H1 (cell line): ENCODE measurements at regions not wholly inside any gene's neighbourhood (a gene's known extent, or its start where the extent isn't known, plus 50 kb on each side); places are given as distances from the start of the nearest gene placed in this dataset.
"Not testable (repeated sequence)": the region's sequence is repeated elsewhere in the genome, so short reads cannot be mapped to it uniquely, and the experiment has no call there.

Experiments used
- CTCF ChIA-PET: fragments of 300-600 bp; sonication (Branson Sonifier 250); formaldehyde crosslinking; loops from one replicate; lab custom pipeline; 2021; ENCODE audit not compliant: partially characterized antibody; lab: Charles Lee
- POLR2A ChIA-PET: fragments of 300-600 bp; sonication (Branson Sonifier 250); formaldehyde crosslinking; loops from one replicate; lab custom pipeline; 2021; ENCODE audit warnings: inconsistent platforms; ENCODE audit not compliant: partially characterized antibody; lab: Charles Lee
- DNase-seq, 2 experiments: peaks; one replicate each; pipeline versions ENCODE4 v3.0.0 to v3.0.0-alpha.2; 2010 to 2022; ENCODE audit warnings: low spot score in 2 of 2, low read depth in 1 of 2, mixed read lengths in 1 of 2
- FAIRE-seq: peaks from 2 replicates; lab custom pipeline; 2011; peaks lifted over from hg19 to GRCh38; lab: Jason Lieb, UNC
- H2AFZ ChIP-seq: 2 replicates; pipeline ENCODE4 v1.8.1; 2012; ENCODE audit warnings: low read length, inconsistent platforms
- H2AK5ac ChIP-seq: 2 replicates; pipeline ENCODE4 v1.6.1; 2013; ENCODE audit warnings: low read depth, low read length
- H2BK120ac ChIP-seq: replicated peaks from 2 replicates; pipeline ENCODE3; 2013; ENCODE audit warnings: low read depth, low read length, inconsistent platforms
- H2BK12ac ChIP-seq: 2 replicates; pipeline ENCODE4 v1.6.1; 2013; ENCODE audit warnings: low read depth, low read length
- H2BK15ac ChIP-seq: 2 replicates; pipeline ENCODE4 v1.6.1; 2013; ENCODE audit warnings: low read length
- H2BK20ac ChIP-seq: 2 replicates; pipeline ENCODE4 v1.6.1; 2013; ENCODE audit warnings: low read length
- H2BK5ac ChIP-seq: 2 replicates; pipeline ENCODE4 v1.6.1; 2013; ENCODE audit warnings: low read depth, low read length
- H3K14ac ChIP-seq: 2 replicates; pipeline ENCODE4 v1.6.1; 2013; ENCODE audit warnings: inconsistent platforms; ENCODE audit not compliant: insufficient read length
- H3K18ac ChIP-seq: 2 replicates; pipeline ENCODE4 v1.6.1; 2013; ENCODE audit warnings: low read length; ENCODE audit errors: extremely low read depth
- H3K23ac ChIP-seq: 2 replicates; pipeline ENCODE4 v1.6.1; 2013; ENCODE audit warnings: inconsistent platforms; ENCODE audit not compliant: insufficient read length
- H3K23me2 ChIP-seq: 2 replicates; pipeline ENCODE4 v1.6.1; 2013; ENCODE audit warnings: low read depth, low read length
- H3K27ac ChIP-seq: 2 replicates; pipeline ENCODE4 v1.6.1; 2011; ENCODE audit warnings: low read depth, low read length, inconsistent platforms
- H3K27me3 ChIP-seq, 4 experiments: replicated peaks in 1 of 4; 1 replicate in 1 of 4; 2 replicates in 3 of 4; pipeline versions ENCODE4 v1.6.1 to v1.8.1; 2011 to 2013; ENCODE audit warnings: low read length in 3 of 4, mild to moderate bottlenecking in 3 of 4, inconsistent platforms in 2 of 4, mixed read lengths in 2 of 4, moderate library complexity in 1 of 4; ENCODE audit not compliant: control insufficient read depth in 3 of 4, insufficient read depth in 3 of 4; ENCODE audit errors: extremely low read depth in 1 of 4
- H3K36me3 ChIP-seq, 4 experiments: 2 replicates each; pipeline versions ENCODE4 v1.6.1 to v1.8.1; 2011 to 2013; ENCODE audit warnings: mild to moderate bottlenecking in 4 of 4, low read length in 3 of 4, moderate library complexity in 2 of 4, control low read depth in 1 of 4, inconsistent platforms in 1 of 4; ENCODE audit not compliant: insufficient read depth in 4 of 4, control insufficient read depth in 2 of 4
- H3K4ac ChIP-seq: replicated peaks from 2 replicates; pipeline ENCODE3; 2013; ENCODE audit warnings: low read length, low read depth, mixed read lengths, inconsistent platforms; ENCODE audit not compliant: insufficient read length
- H3K4me1 ChIP-seq, 4 experiments: replicated peaks in 1 of 4; 1 replicate in 1 of 4; 2 replicates in 3 of 4; pipeline versions ENCODE4 v1.6.1 to v1.8.1; 2011 to 2013; ENCODE audit warnings: low read length in 3 of 4, inconsistent platforms in 2 of 4, mixed read lengths in 1 of 4; ENCODE audit not compliant: insufficient read depth in 4 of 4, control insufficient read depth in 3 of 4
- H3K4me2 ChIP-seq, 2 experiments: 2 replicates each; pipeline versions ENCODE4 v1.6.1 to v1.8.1; 2011 to 2013; ENCODE audit warnings: low read depth in 2 of 2, low read length in 2 of 2, control low read depth in 1 of 2, inconsistent platforms in 1 of 2, mild to moderate bottlenecking in 1 of 2; ENCODE audit not compliant: insufficient read depth in 1 of 2
- H3K4me3 ChIP-seq, 4 experiments: fragments of 200-600, 300-600 bp in 1 of 4; sonication (generic), shearing (Covaris generic), sonication (Bioruptor Twin) in 1 of 4; 2 replicates each; pipeline versions ENCODE4 v1.5.1 to v1.8.1; 2011 to 2016; ENCODE audit warnings: low read length in 4 of 4, low read depth in 3 of 4, control low read depth in 2 of 4, inconsistent platforms in 2 of 4, mild to moderate bottlenecking in 2 of 4, mixed read lengths in 1 of 4, moderate library complexity in 1 of 4; ENCODE audit not compliant: insufficient read depth in 2 of 4; ENCODE audit errors: extremely low read depth in 1 of 4
- H3K56ac ChIP-seq: replicated peaks from 2 replicates; pipeline ENCODE3; 2013; ENCODE audit warnings: low read depth, mild to moderate bottlenecking, mixed read lengths, low read length, inconsistent platforms; ENCODE audit not compliant: insufficient read length
- H3K79me1 ChIP-seq: 2 replicates; pipeline ENCODE4 v1.6.1; 2013; ENCODE audit warnings: low read depth, low read length, control low read depth
- H3K79me2 ChIP-seq, 2 experiments: 2 replicates each; pipeline versions ENCODE4 v1.6.1 to v1.8.1; 2012 to 2013; ENCODE audit warnings: low read length in 2 of 2, mild to moderate bottlenecking in 2 of 2, inconsistent platforms in 1 of 2; ENCODE audit not compliant: insufficient read depth in 2 of 2, control insufficient read depth in 1 of 2
- H3K9ac ChIP-seq, 4 experiments: replicated peaks in 1 of 4; 1 replicate in 1 of 4; 2 replicates in 3 of 4; pipeline versions ENCODE4 v1.6.1 to v1.8.1; 2011 to 2013; ENCODE audit warnings: low read depth in 3 of 4, low read length in 3 of 4, control low read depth in 2 of 4, mild to moderate bottlenecking in 2 of 4, moderate library complexity in 2 of 4, inconsistent platforms in 1 of 4; ENCODE audit errors: extremely low read depth in 1 of 4
- H3K9me3 ChIP-seq, 2 experiments: 2 replicates each; pipeline versions ENCODE4 v1.6.1 to v1.8.1; 2012 to 2013; ENCODE audit warnings: mild to moderate bottlenecking in 2 of 2, moderate library complexity in 2 of 2, control low read depth in 1 of 2, inconsistent platforms in 1 of 2, low read depth in 1 of 2, low read length in 1 of 2, mixed read lengths in 1 of 2; ENCODE audit not compliant: insufficient read depth in 2 of 2
- H4K20me1 ChIP-seq, 2 experiments: replicated peaks in 1 of 2; 2 replicates each; pipeline versions ENCODE3 to v1.8.1; 2011 to 2013; ENCODE audit warnings: inconsistent platforms in 2 of 2, low read length in 2 of 2, mild to moderate bottlenecking in 1 of 2; ENCODE audit not compliant: insufficient read depth in 2 of 2, control insufficient read depth in 1 of 2
- H4K5ac ChIP-seq: 2 replicates; pipeline ENCODE4 v1.6.1; 2013; ENCODE audit warnings: low read length, low read depth, mixed read lengths, inconsistent platforms; ENCODE audit not compliant: insufficient read length
- H4K8ac ChIP-seq: 2 replicates; pipeline ENCODE4 v1.8.0; 2013; ENCODE audit warnings: mild to moderate bottlenecking, moderate library complexity, low read length, inconsistent platforms; ENCODE audit not compliant: insufficient read depth; ENCODE audit errors: extremely low read depth
- H4K91ac ChIP-seq: replicated peaks from 2 replicates; pipeline ENCODE3; 2013; ENCODE audit warnings: low read length, mixed read lengths, inconsistent platforms; ENCODE audit not compliant: insufficient read length
- EGR1 ChIP-seq: IDR thresholded peaks from 2 replicates; pipeline ENCODE4 v1.6.1; 2011; ENCODE audit warnings: low read depth, low read length, borderline replicate concordance
- NRF1 ChIP-seq: IDR thresholded peaks from 2 replicates; pipeline ENCODE4 v1.6.1; 2011; ENCODE audit warnings: mild to moderate bottlenecking, low read depth, low read length, improper control_type of control experiment
- POLR2A ChIP-seq, 2 experiments: IDR thresholded peaks; 1 replicate in 1 of 2; 2 replicates in 1 of 2; pipeline ENCODE4 v1.6.1; 2011; ENCODE audit warnings: low read depth in 2 of 2, low read length in 2 of 2, mild to moderate bottlenecking in 2 of 2; ENCODE audit errors: control extremely low read depth in 1 of 2
- YY1 ChIP-seq: IDR thresholded peaks from 2 replicates; pipeline ENCODE4 v1.6.1; 2011; ENCODE audit warnings: low read depth, mild to moderate bottlenecking, low read length
- WGBS, 2 experiments: shearing (Covaris generic) in 1 of 2; methylation state at CpG; one replicate each; pipeline versions ENCODE4 v1.1.6 to v1.1.7; 2013 to 2015; ENCODE audit warnings: low lambda C conversion rate in 2 of 2, mixed read lengths in 2 of 2, inconsistent platforms in 1 of 2, low coverage in 1 of 2, missing lambda C conversion rate in 1 of 2; ENCODE audit not compliant: insufficient replicate concordance in 2 of 2, insufficient coverage in 1 of 2, insufficient read length in 1 of 2; ENCODE audit errors: extremely low coverage in 1 of 2, missing lambda C conversion rate in 1 of 2; 5-methylcytosine and 5-hydroxymethylcytosine counted together

- Histone ChIP-seq H3K4me3 (peak overlapping the region in 2 of 4 experiments; percentile 41 to 51; a peak in 3 of 8 replicates), H3K9ac (peak overlapping the region in 2 of 4 experiments; percentile 29 to 55; a peak in 2 of 7 replicates)
- H2BK120ac ChIP-seq, H4K20me1 ChIP-seq, H3K4me2 ChIP-seq, H3K4ac ChIP-seq, H2AFZ ChIP-seq, H3K27me3 ChIP-seq, H3K27ac ChIP-seq, H3K23ac ChIP-seq, H2BK20ac ChIP-seq, H2AK5ac ChIP-seq, H3K79me1 ChIP-seq, H3K36me3 ChIP-seq, H3K4me1 ChIP-seq, H3K9me3 ChIP-seq, H4K5ac ChIP-seq, FAIRE-seq, H3K23me2 ChIP-seq, H4K91ac ChIP-seq, H2BK12ac ChIP-seq, POLR2A ChIA-PET, H2BK5ac ChIP-seq, H3K14ac ChIP-seq, H3K79me2 ChIP-seq, H3K18ac ChIP-seq, H3K56ac ChIP-seq, CTCF ChIA-PET, H4K8ac ChIP-seq, H2BK15ac ChIP-seq: not testable (repeated sequence)
- 0% methylated on average over 16 of the region's 42 CpGs; no CpG with 5 or more reads in 1 of the 2 experiments for WGBS, 2 experiments
- DNase-seq, result peak; percentile 75 to 99
- TF ChIP-seq EGR1, result peak; percentile 45; the same call in 1 of the 2 replicates
- TF ChIP-seq POLR2A (IDR thresholded peaks at IDR 0.05; ENCODE audit: control extremely low read depth in 1 of 2, low read depth in 2 of 2, low read length in 2 of 2), result peak in 1 of 2 experiments; percentile 51; a peak in 2 of 3 replicates
- peak; percentile 59 for TF ChIP-seq NRF1
- TF ChIP-seq YY1, result peak; percentile 62
Observed at GRCh38 chr21:5128261-5128660, 5393.1 kb upstream of the TPTE start.
